GM12873 (cell line): ENCODE measurements at regions not wholly inside any gene's neighbourhood (a gene's known extent, or its start where the extent isn't known, plus 50 kb on each side); places are given as distances from the start of the nearest gene placed in this dataset.

Experiments
- TF ChIP-seq, protein P1 (sequence below): IDR thresholded peaks from 2 replicates; pipeline ENCODE4 v1.5.1; 2012; ENCODE audit warnings: low read depth, mild to moderate bottlenecking, moderate library complexity, low read length, control low read depth; ENCODE audit not compliant: insufficient read depth; ENCODE audit errors: missing control alignments

DNA sequence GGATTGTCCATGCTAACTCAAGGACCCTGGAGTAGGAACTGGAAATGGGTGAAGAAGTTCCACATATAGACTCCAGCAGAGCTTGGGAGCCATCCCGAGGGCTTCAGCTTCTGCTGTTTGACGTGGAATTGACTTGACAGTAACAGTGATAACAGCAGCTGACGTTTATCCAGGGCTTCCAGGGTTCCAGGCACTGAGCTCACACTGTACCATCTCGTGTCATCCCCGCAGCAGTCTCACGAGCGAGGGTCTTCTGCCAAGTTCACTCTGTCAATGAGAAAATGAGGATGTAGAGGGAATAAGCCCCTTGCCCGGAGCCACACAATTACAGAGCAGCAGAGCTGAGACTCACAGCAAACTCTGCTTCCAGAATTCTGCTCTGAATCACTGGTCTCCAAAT lies 447.7 kb downstream of the SIPA1L2 start:
- TF ChIP-seq, protein P1, sequence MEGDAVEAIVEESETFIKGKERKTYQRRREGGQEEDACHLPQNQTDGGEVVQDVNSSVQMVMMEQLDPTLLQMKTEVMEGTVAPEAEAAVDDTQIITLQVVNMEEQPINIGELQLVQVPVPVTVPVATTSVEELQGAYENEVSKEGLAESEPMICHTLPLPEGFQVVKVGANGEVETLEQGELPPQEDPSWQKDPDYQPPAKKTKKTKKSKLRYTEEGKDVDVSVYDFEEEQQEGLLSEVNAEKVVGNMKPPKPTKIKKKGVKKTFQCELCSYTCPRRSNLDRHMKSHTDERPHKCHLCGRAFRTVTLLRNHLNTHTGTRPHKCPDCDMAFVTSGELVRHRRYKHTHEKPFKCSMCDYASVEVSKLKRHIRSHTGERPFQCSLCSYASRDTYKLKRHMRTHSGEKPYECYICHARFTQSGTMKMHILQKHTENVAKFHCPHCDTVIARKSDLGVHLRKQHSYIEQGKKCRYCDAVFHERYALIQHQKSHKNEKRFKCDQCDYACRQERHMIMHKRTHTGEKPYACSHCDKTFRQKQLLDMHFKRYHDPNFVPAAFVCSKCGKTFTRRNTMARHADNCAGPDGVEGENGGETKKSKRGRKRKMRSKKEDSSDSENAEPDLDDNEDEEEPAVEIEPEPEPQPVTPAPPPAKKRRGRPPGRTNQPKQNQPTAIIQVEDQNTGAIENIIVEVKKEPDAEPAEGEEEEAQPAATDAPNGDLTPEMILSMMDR: no peak

DNA sequence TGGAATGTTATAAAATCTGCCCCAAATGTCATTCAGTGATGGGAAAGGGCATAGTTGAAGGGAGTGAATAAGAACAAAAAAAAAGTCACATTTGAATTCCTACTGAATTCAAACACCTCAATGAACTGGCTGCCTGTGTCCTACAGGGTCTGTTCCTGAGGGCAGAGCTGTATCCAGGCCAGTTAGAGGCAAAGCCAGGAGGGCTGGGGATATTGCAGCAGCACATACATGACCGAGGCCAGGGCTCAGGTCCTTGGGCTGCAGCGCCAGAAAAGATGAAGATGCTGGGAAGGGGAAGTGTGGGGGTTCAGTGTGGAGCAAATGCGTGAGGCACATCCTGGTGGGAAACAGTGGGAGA lies 449.2 kb downstream of the SIPA1L2 start:
- TF ChIP-seq, protein P1: no peak

DNA sequence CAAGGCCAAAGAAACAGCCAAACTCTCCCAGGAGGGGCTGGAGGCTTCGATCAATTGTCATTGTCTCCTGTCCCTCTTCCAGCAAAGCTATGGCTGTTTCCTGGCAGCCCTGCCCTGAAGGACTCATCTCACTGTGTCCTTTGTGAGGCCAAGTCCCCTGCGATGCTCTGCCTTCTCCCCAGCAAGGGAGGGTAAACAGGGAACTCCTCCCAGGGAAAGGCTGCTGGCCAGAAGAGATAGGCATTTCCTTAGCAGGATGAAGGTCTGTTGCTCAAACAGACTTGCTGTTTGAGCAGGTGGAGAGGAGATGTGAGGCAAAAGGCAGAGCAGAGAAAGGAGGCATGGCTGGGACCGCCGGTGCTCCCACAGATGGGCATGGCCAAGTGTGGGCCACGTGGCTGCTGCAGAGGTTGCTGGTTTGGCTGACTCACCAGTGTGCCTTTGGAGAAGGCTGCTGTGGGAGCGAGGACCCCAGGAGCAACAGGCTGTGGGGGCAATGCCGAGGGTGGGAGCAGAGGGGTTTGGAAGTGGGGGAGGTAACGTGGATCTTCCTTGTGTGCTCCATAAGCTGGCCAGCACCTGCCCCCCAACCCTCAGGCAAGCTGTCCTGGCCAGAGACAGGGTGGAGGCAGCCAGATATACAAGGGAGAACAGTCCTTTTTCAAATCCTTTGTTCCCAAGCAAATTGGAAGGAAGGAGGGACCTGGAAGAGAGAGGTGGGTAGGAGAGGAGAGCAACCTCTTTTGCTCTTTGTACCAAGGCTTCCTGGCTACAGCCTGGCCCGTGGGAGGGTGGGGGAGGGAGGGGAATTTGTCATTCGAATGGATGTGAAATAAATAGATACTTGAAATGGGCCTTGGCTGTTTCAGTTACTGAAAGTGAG lies 449.8 kb downstream of the SIPA1L2 start:
- TF ChIP-seq, protein P1: no peak

DNA sequence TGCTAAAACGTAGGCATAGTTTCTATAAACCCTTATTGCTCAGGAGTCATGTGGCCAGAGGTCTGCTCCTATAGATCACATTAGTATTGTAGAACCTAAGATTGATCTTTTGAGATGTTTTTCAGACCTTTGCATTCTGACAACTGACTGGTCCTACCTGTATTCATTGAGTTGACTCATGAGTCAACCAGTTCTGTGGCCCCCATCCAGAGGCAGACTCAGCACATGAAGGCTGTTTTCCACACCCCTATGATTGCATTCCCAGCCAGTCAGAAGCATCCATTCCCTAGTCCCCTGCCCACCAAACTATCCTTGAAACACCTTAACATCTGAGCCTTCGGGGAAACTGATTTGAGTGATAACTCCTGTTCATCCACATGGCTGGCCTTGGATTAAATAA lies 451.7 kb downstream of the SIPA1L2 start:
- TF ChIP-seq, protein P1: no peak

DNA sequence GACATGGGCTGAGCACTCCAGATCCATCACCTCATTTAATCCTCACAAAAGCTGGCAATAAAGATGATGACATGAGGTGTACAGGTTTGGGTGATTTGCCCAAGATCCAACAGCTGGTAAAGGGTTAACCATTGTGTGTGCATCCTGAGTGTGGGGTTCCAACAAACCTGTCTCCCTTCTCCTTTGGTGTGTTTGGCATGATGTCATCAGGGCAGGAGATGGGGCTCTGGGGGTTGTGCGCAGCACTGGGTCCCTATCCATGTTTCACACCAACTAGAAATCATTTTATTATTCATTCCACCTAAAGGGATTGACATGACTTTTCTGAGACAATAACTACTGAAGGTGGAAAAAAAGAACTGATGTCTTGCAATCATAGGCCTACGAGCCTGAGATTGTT lies 452.5 kb downstream of the SIPA1L2 start:
- TF ChIP-seq, protein P1: no peak

DNA sequence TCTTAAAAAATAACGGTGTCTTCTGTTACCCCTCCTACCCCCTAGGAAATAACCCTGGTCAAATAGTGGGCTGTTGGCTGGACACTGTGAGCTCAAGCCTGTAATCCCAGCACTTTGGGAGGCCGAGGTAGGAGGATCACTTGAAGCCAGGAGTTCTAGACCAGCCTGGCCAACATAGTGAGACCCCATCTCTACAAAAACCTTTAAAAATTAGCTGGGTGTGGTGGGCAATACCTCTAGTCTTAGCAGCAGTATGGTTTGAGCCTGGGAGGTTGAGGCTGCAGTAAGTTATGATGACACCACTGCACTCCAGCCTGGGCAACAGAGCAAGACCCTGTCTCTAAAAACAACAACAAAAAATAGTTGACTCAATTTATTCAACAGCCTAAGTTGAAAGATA lies 453.7 kb downstream of the SIPA1L2 start:
- TF ChIP-seq, protein P1: no peak

DNA sequence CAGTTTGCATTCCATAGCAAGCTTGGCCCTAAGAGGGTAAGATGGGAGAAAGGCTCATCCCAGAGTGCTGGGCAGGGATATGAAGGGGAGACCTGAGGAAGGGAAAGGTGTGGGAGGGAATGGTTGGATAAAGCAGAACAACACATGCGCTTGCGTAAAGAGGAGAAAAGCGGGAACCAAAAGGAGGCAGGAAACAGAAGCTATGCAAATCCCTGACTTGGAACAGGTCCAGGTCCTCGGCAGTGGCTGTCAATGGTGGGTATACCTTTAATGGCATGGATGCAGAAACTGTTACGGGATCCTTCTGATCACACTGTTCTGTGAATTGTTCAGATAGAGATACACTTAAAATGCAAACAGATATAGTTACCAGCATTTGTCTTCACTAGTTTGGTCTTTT lies 455.6 kb downstream of the SIPA1L2 start:
- TF ChIP-seq, protein P1: no peak

DNA sequence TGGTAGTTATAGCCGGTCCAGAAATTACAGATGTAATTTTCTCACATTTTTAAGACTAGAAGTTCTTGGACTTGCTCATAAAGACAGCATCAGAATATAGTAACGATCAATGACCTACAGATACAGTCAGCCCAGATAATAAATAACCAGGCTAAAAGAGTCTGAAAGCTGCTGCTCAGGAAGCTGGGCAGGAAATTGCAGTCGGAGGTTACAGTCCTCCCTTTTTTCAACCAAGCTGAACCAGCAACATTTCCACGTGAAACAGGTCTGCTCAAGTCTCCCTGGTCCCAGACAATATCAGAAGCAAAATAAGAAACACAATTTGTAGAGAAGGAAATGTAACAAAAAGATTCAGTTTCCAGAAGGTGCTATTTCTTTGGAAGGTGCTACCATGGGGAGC lies 457.4 kb downstream of the SIPA1L2 start:
- TF ChIP-seq, protein P1: no peak
